Ascending aorta (tissue), 2 donors: ENCODE measurements at regions not wholly inside any gene's neighbourhood (a gene's known extent, or its start where the extent isn't known, plus 50 kb on each side); places are given as distances from the start of the nearest gene placed in this dataset.

Experiments
- DNase-seq, 2 donors: peaks; one replicate each; pipeline ENCODE4 v3.0.0-alpha.2; 2019; ENCODE audit warnings: low spot score in 2 of 2
- H3K27ac ChIP-seq, 2 donors: fragments of 200-600 bp; sonication (generic); one replicate each; pipeline ENCODE4 v1.5.1; 2016 to 2017; ENCODE audit warnings: mild to moderate bottlenecking in 1 of 2
- H3K27me3 ChIP-seq: fragments of 200-600 bp; sonication (generic); one replicate; pipeline ENCODE4 v1.5.1; 2017
- H3K36me3 ChIP-seq, 2 donors: fragments of 200-600 bp; sonication (generic); one replicate each; pipeline ENCODE4 v1.5.1; 2016
- H3K4me1 ChIP-seq, 2 donors: fragments of 200-600 bp; sonication (generic); one replicate each; pipeline ENCODE4 v1.5.1; 2016 to 2017; ENCODE audit warnings: mild to moderate bottlenecking in 1 of 2
- H3K4me3 ChIP-seq, 2 donors: fragments of 200-600 bp; sonication (generic); one replicate each; pipeline ENCODE4 v1.5.1; 2016 to 2017; ENCODE audit warnings: mild to moderate bottlenecking in 1 of 2
- H3K9me3 ChIP-seq, 2 donors: fragments of 200-600 bp; sonication (generic); one replicate each; pipeline ENCODE4 v1.5.1; 2016
- intact Hi-C: fragments of 100-400 bp; cut with DNase I; formaldehyde crosslinking; loops from one replicate; pipeline ENCODE4 v1.15.1; 2023
- TF ChIP-seq, protein P1 (sequence below), 3 experiments: fragments of 200-600 bp in 2 of 3; fragments of 450-650 bp in 1 of 3; sonication (generic) in 2 of 3; IDR thresholded peaks; one replicate each; pipeline ENCODE4 v1.5.1; 2016 to 2019; ENCODE audit warnings: antibody characterized with exemption in 3 of 3, mild to moderate bottlenecking in 1 of 3, moderate library complexity in 1 of 3

- no peaks in the 10 kb centered on the region for H3K27me3 ChIP-seq
- TF ChIP-seq, protein P1, sequence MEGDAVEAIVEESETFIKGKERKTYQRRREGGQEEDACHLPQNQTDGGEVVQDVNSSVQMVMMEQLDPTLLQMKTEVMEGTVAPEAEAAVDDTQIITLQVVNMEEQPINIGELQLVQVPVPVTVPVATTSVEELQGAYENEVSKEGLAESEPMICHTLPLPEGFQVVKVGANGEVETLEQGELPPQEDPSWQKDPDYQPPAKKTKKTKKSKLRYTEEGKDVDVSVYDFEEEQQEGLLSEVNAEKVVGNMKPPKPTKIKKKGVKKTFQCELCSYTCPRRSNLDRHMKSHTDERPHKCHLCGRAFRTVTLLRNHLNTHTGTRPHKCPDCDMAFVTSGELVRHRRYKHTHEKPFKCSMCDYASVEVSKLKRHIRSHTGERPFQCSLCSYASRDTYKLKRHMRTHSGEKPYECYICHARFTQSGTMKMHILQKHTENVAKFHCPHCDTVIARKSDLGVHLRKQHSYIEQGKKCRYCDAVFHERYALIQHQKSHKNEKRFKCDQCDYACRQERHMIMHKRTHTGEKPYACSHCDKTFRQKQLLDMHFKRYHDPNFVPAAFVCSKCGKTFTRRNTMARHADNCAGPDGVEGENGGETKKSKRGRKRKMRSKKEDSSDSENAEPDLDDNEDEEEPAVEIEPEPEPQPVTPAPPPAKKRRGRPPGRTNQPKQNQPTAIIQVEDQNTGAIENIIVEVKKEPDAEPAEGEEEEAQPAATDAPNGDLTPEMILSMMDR (IDR thresholded peaks at IDR 0.05): no peak
- H3K36me3 ChIP-seq: no peaks in the 10 kb centered on the region
- H3K4me1 ChIP-seq: no peaks in the 10 kb centered on the region
- H3K9me3 ChIP-seq: no peaks in the 10 kb centered on the region
- H3K27ac ChIP-seq: no peak overlapping the region
- intact Hi-C loops: no loop called here
- no peak for DNase-seq
- H3K4me3 ChIP-seq: no peak overlapping the region
These were observed 623.0 kb upstream of the CBLB start for GRCh38 chr3:106491796-106492195.

DNA sequence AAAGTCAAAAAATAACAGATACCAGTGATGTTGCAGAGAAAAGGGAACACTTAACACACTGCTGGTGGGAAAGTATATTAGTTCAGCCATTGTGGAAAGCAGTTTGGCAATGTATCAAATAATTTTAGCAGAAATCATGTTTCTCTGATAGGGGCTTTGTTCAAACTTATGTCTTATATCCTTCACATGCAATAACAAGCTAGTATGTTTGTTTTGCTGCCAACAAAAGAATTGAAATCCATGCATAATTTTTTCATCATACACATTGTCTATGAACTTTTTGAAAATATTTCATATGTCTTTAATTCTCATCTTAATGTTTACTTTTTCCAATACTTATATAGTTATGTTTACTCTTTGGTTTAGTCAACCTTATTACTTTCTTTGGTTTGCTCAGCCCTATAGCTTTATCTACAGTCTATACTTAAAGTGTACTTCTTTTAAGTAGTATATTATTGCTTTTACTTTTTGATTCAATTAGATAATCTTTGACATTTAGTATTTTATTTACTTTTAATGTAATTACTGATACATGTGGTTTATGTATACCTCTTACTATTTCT is 639.6 kb upstream of the CBLB start:
- intact Hi-C loops: no loop called here
- no peak overlapping the region for H3K27ac ChIP-seq
- no peaks in the 10 kb centered on the region for H3K9me3 ChIP-seq
- DNase-seq: no peak
- no peak overlapping the region for H3K4me3 ChIP-seq
- H3K27me3 ChIP-seq: no peaks in the 10 kb centered on the region
- TF ChIP-seq, protein P1 (IDR thresholded peaks at IDR 0.05): no peak
- H3K36me3 ChIP-seq: no peaks in the 10 kb centered on the region
- H3K4me1 ChIP-seq: no peaks in the 10 kb centered on the region

DNA sequence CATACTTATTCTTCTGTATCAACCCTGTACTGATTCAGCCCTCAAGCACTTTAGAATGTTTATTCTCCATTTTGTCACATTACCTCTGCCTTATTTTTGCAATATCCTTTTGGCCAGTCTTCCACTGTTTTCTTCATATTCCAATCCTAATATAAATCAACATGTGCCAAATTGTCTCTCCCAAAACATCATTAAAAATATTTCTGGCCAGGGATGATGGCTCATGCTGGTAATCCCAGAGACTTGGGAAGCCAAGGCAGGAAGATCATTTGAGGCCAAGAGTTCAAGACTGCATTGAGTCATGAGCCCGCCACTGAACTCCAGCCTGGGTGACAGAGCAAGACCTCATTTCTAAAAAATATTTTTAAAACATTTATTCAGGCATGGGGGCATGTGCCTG is 641.4 kb upstream of the CBLB start:
- intact Hi-C loops: no loop called here
- no peaks in the 10 kb centered on the region for H3K4me1 ChIP-seq
- DNase-seq: no peak
- H3K36me3 ChIP-seq: no peaks in the 10 kb centered on the region
- H3K9me3 ChIP-seq: no peaks in the 10 kb centered on the region
- H3K27me3 ChIP-seq: no peaks in the 10 kb centered on the region
- TF ChIP-seq, protein P1 (IDR thresholded peaks at IDR 0.05): no peak
- no peak overlapping the region for H3K4me3 ChIP-seq
- H3K27ac ChIP-seq: no peak overlapping the region

GRCh38 chr3:106512846-106513245 is 644.0 kb upstream of the CBLB start:
- TF ChIP-seq, protein P1 (IDR thresholded peaks at IDR 0.05): no peak
- no peaks in the 10 kb centered on the region for H3K27me3 ChIP-seq
- no peaks in the 10 kb centered on the region for H3K36me3 ChIP-seq
- no peaks in the 10 kb centered on the region for H3K9me3 ChIP-seq
- DNase-seq: no peak
- H3K27ac ChIP-seq: no peak overlapping the region
- no peak overlapping the region for H3K4me3 ChIP-seq
- H3K4me1 ChIP-seq: no peaks in the 10 kb centered on the region
- intact Hi-C loops: no loop called here

DNA sequence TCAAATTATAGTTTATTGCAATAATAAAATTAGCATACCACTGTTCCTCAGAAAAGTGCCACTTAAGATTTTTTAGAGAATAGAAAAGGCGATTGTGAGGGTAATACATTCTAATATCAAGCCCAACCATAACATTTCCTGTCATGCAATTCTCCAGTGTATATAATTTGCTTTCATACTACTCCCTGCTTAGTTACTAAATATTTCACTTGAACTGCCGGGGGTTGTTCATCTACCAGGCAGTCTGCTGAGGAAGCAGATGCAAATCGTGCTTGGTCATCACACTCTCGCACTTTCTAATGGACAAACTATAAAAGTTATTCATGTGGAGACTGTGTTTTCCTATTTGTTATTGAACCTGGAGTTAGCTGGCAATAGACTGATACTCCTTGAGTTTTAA is 645.6 kb upstream of the CBLB start:
- H3K4me3 ChIP-seq: no peak overlapping the region
- no peaks in the 10 kb centered on the region for H3K36me3 ChIP-seq
- DNase-seq: no peak
- H3K4me1 ChIP-seq: no peaks in the 10 kb centered on the region
- intact Hi-C loops: no loop called here
- H3K27ac ChIP-seq: no peak overlapping the region
- H3K27me3 ChIP-seq: no peaks in the 10 kb centered on the region
- H3K9me3 ChIP-seq: no peaks in the 10 kb centered on the region
- TF ChIP-seq, protein P1 (IDR thresholded peaks at IDR 0.05): no peak

DNA sequence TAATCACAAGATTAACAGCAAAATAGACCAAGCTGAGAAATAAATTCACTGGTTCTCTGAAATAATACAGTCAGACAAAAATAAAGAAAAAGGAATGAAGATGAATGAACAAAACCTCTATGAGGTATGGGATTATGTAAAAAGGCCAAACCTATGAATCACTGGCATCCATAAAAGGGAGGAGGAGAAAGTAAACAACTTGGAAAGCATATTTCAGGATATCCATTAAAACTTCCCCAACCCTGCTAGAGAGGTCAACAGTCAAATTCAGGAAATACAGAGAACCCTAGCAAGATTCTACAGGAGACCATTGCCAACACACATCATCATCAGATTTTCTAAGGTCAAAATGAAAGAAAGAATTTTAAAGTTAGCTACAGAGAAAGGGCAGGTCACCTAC is 649.7 kb upstream of the CBLB start:
- no peak for DNase-seq
- Histone ChIP-seq H3K4me3 (no peak overlapping the region), H3K9me3 (no peaks in the 10 kb centered on the region), H3K4me1 (no peaks in the 10 kb centered on the region), H3K27me3 (no peaks in the 10 kb centered on the region), H3K27ac (no peak overlapping the region), H3K36me3 (no peaks in the 10 kb centered on the region)
- TF ChIP-seq, protein P1 (IDR thresholded peaks at IDR 0.05): no peak
- intact Hi-C loops: no loop called here
